ENCODE measurements at regions not wholly inside any gene's neighbourhood (a gene's known extent, or its start where the extent isn't known, plus 50 kb on each side); places are given as distances from the start of the nearest gene placed in this dataset.

- TF ChIP-seq ZNF382 (CRISPR knock-in tag; IDR thresholded peaks at IDR 0.05; ENCODE audit: borderline replicate concordance) (no peak), SMARCC2 (IDR thresholded peaks at IDR 0.05) (no peak), ZNF564 (CRISPR knock-in tag; IDR thresholded peaks at IDR 0.05) (no peak)
Measured at GRCh38 chr7:153331427-153331826, 571.9 kb downstream of the ACTR3B start (continued).

GRCh38 chr7:153354071-153354470 is 594.5 kb downstream of the ACTR3B start:
- Histone ChIP-seq H3K9me3 (ENCODE audit: low read length) (no peaks in the 10 kb centered on the region), H3K9ac (ENCODE audit: insufficient read depth, low read depth, low read length) (no peak overlapping the region), H3K79me2 (ENCODE audit: insufficient read depth, low read length) (no peaks in the 10 kb centered on the region), H3K4me3 (replicated peaks in 1 of 3; ENCODE audit: insufficient read depth in 1 of 3, low read depth in 2 of 3, low read length in 3 of 3) (no peak overlapping the region), H3K36me3 (replicated peaks in 1 of 2; ENCODE audit: control insufficient read depth in 1 of 2, insufficient read depth in 2 of 2, low read length in 2 of 2) (no peaks in the 10 kb centered on the region), H3K4me2 (ENCODE audit: low read depth, low read length) (no peak overlapping the region), H2AFZ (ENCODE audit: low read length) (no peak overlapping the region), H3K4me1 (ENCODE audit: insufficient read depth, low read length) (no peaks in the 10 kb centered on the region), H3K27ac (ENCODE audit: extremely low read length, insufficient read depth, low read length) (no peak overlapping the region), H4K20me1 (ENCODE audit: insufficient read depth, low read length) (no peaks in the 10 kb centered on the region), H3K27me3 (ENCODE audit: control insufficient read depth in 1 of 2, insufficient read depth in 2 of 2, low read length in 2 of 2) (no peaks in the 10 kb centered on the region)
- ChIA-PET CTCF (ENCODE audit: low intra/inter-chr PET ratio, low total read pairs) (no interaction called here), POLR2A (no interaction called here)
- whole genome bisulfite sequencing (ENCODE audit: low lambda C conversion rate): 22% methylated on average over 5 of the region's 5 CpGs
- DNase-seq (ENCODE audit: low spot score): no peak
- in situ Hi-C loops (cut with HindIII; ENCODE audit: extremely low pct_ligation_motif_present, low pct_unique_long_range_greater_than_20kb) (no loop called here), intact Hi-C loops (cut with micrococcal nuclease; ENCODE audit: unreplicated experiment) (no loop called here)
- no peak for ATAC-seq
- no TSS peak for BruUV-seq (replicated peaks)
- FAIRE-seq: no peak
- TF ChIP-seq KDM5A (IDR thresholded peaks at IDR 0.05; ENCODE audit: borderline replicate concordance, low read length) (no peak), ZNF318 (CRISPR knock-in tag; IDR thresholded peaks at IDR 0.05) (no peak), ZNF609 (CRISPR knock-in tag; IDR thresholded peaks at IDR 0.05; ENCODE audit: borderline replicate concordance) (no peak), RBM39 (IDR thresholded peaks at IDR 0.05; ENCODE audit: low read depth, low read length, poor library complexity, severe bottlenecking) (no peak), MEF2D (CRISPR knock-in tag; IDR thresholded peaks at IDR 0.05) (no peak), IRF1 (CRISPR knock-in tag; IDR thresholded peaks at IDR 0.05; ENCODE audit: low read depth) (no peak), ZMYM3 (CRISPR knock-in tag; IDR thresholded peaks at IDR 0.05) (no peak)
